Gastroesophageal sphincter (tissue), 4 donors: ENCODE measurements at regions not wholly inside any gene's neighbourhood (a gene's known extent, or its start where the extent isn't known, plus 50 kb on each side); places are given as distances from the start of the nearest gene placed in this dataset.

ENCODE experiments used
- ATAC-seq: fragments of 150-250 bp; one replicate; pipeline ENCODE4 v1.9.1; 2016; ENCODE audit warnings: mild to moderate bottlenecking, moderate library complexity
- H3K27ac ChIP-seq, 4 donors: fragments of 200-600 bp; sonication (generic) in 3 of 4; 1 replicate in 3 of 4; 2 replicates in 1 of 4; pipeline ENCODE4 v1.5.1; 2016 to 2019
- H3K27me3 ChIP-seq: fragments of 200-600 bp; sonication (generic); one replicate; pipeline ENCODE4 v1.5.1; 2019
- H3K36me3 ChIP-seq, 2 donors: fragments of 200-600 bp; sonication (generic); one replicate each; pipeline ENCODE4 v1.5.1; 2019; ENCODE audit warnings: control low read depth in 1 of 2
- H3K4me1 ChIP-seq, 3 donors: fragments of 200-600 bp; sonication (generic); 1 replicate in 2 of 3; 2 replicates in 1 of 3; pipeline ENCODE4 v1.5.1; 2016 to 2019; ENCODE audit warnings: control low read depth in 2 of 3
- H3K4me3 ChIP-seq, 2 donors: fragments of 200-600 bp; sonication (generic); one replicate each; pipeline ENCODE4 v1.5.1; 2019; ENCODE audit warnings: mild to moderate bottlenecking in 1 of 2, moderate library complexity in 1 of 2
- H3K9me3 ChIP-seq, 3 donors: fragments of 200-600 bp; sonication (generic); one replicate each; pipeline ENCODE4 v1.5.1; 2017 to 2019; ENCODE audit warnings: control low read depth in 2 of 3
- EP300 ChIP-seq: sonication (generic); formaldehyde crosslinking; IDR thresholded peaks from one replicate; pipeline ENCODE4 v1.6.1; 2017; ENCODE audit warnings: antibody characterized with exemption, mild to moderate bottlenecking
- POLR2A ChIP-seq, 2 donors: fragments of 450-650 bp; IDR thresholded peaks; one replicate each; pipeline ENCODE4 v1.6.1; 2017; ENCODE audit warnings: antibody characterized with exemption in 2 of 2, mild to moderate bottlenecking in 2 of 2, moderate library complexity in 1 of 2
- POLR2AphosphoS5 ChIP-seq: sonication (generic); formaldehyde crosslinking; IDR thresholded peaks from one replicate; pipeline ENCODE4 v1.6.1; 2017; ENCODE audit warnings: antibody characterized with exemption
- WGBS, 2 donors: methylation state at CpG; one replicate each; pipeline ENCODE4 v1.1.5; 2018; ENCODE audit warnings: low coverage in 1 of 2; 5-methylcytosine and 5-hydroxymethylcytosine counted together
- TF ChIP-seq, protein P1 (sequence below), 4 experiments: fragments of 200-600 bp in 2 of 4; fragments of 450-650 bp in 2 of 4; sonication (generic) in 1 of 4; IDR thresholded peaks; one replicate each; pipeline ENCODE4 v1.5.1; 2017 to 2019; ENCODE audit warnings: antibody characterized with exemption in 4 of 4, mild to moderate bottlenecking in 2 of 4, moderate library complexity in 2 of 4

DNA sequence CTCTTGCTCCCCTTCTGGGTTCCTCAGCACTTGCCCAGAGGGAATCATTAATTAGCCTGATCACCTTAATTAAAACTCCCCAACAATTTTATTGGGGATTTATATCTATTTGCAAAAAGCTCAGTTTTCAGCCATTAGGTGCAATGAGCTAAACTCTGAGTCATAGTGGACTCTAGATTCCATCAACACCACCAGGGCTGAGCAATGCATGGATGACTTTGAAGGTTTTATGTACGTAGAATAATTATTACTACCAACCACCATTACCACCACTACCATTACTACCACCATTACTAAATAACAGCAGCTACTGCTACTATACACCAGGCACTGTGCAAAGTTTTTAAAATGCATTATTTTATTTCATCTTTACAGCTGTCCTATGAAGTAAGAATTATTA lies 81.2 kb downstream of the ZNF621 start:
- no peak for ATAC-seq
- 82 to 83% methylated on average over 1 of the region's 1 CpG for WGBS, 2 donors
- TF ChIP-seq POLR2AphosphoS5 (no peak), POLR2A (IDR thresholded peaks at IDR 0.05) (no peak), EP300 (no peak)
- TF ChIP-seq, protein P1, sequence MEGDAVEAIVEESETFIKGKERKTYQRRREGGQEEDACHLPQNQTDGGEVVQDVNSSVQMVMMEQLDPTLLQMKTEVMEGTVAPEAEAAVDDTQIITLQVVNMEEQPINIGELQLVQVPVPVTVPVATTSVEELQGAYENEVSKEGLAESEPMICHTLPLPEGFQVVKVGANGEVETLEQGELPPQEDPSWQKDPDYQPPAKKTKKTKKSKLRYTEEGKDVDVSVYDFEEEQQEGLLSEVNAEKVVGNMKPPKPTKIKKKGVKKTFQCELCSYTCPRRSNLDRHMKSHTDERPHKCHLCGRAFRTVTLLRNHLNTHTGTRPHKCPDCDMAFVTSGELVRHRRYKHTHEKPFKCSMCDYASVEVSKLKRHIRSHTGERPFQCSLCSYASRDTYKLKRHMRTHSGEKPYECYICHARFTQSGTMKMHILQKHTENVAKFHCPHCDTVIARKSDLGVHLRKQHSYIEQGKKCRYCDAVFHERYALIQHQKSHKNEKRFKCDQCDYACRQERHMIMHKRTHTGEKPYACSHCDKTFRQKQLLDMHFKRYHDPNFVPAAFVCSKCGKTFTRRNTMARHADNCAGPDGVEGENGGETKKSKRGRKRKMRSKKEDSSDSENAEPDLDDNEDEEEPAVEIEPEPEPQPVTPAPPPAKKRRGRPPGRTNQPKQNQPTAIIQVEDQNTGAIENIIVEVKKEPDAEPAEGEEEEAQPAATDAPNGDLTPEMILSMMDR (IDR thresholded peaks at IDR 0.05): no peak

DNA sequence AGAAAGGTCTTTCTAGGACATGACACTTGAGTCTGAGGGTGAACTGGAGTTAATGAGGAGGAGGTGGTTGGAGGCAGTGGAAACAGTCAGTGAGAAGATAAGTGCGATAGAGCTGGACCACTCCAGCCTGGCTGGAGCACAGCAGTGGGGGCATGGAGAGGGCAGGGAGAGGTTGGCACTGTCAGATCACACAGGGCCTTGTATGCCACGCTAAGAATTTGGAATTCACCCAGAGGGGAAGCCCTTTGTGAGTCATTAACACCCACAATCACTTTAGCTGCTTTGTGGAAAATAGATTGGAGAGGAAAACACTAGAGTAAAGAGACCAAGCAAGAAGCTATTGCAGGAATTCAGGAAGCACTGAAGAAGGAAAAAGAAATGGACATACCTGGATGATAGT lies 83.3 kb downstream of the ZNF621 start:
- Histone ChIP-seq H3K4me3 (no peak overlapping the region), H3K4me1 (no peaks in the 10 kb centered on the region), H3K36me3 (no peaks in the 10 kb centered on the region), H3K27ac (no peak overlapping the region), H3K27me3 (peaks cover under 1% of the 10 kb centered on the region), H3K9me3 (no peaks in the 10 kb centered on the region)
- 44 to 57% methylated on average over 2 of the region's 2 CpGs for WGBS, 2 donors
- no peak for TF ChIP-seq POLR2A (IDR thresholded peaks at IDR 0.05)
- TF ChIP-seq POLR2AphosphoS5: no peak
- ATAC-seq: no peak

More for the DNA sequence above, 81.2 kb downstream of the ZNF621 start:
- Histone ChIP-seq H3K4me3 (no peak overlapping the region), H3K27ac (no peak overlapping the region), H3K27me3 (peaks cover 8% of the 10 kb centered on the region), H3K4me1 (no peaks in the 10 kb centered on the region), H3K36me3 (no peaks in the 10 kb centered on the region), H3K9me3 (peaks cover 0 to 6% (median 0%) of the 10 kb centered on the region in 3 donors)

DNA sequence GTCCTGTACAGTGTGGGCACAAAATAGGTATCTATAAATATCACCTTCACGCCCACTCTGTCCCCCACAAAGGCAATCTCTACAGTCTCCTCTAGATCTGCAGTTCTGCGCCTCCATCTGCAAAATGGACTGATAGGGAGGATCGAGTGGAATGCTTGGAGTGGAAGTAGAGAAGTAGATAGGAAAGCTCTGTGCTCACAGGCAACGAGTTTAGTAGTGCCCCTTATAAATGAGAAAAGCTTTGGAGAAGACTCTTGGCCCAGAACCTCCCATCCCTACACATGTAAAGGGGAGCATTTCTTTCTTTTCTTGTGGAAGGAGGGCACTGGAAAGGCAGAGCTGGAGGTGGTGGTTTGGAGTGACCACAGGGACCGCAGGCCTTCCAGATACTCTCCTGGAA lies 88.5 kb downstream of the ZNF621 start:
- no peak for ATAC-seq
- Histone ChIP-seq H3K9me3 (no peaks in the 10 kb centered on the region), H3K4me1 (peaks cover 0 to 11% (median 3%) of the 10 kb centered on the region in 3 donors), H3K27me3 (no peaks in the 10 kb centered on the region), H3K4me3 (no peak overlapping the region), H3K36me3 (no peaks in the 10 kb centered on the region), H3K27ac (no peak overlapping the region)
- TF ChIP-seq, protein P1 (IDR thresholded peaks at IDR 0.05): no peak
- TF ChIP-seq POLR2A (IDR thresholded peaks at IDR 0.05) (no peak), EP300 (no peak), POLR2AphosphoS5 (no peak)
- 87 to 93% methylated on average over 3 to 4 of the region's 5 CpGs for WGBS, 2 donors

DNA sequence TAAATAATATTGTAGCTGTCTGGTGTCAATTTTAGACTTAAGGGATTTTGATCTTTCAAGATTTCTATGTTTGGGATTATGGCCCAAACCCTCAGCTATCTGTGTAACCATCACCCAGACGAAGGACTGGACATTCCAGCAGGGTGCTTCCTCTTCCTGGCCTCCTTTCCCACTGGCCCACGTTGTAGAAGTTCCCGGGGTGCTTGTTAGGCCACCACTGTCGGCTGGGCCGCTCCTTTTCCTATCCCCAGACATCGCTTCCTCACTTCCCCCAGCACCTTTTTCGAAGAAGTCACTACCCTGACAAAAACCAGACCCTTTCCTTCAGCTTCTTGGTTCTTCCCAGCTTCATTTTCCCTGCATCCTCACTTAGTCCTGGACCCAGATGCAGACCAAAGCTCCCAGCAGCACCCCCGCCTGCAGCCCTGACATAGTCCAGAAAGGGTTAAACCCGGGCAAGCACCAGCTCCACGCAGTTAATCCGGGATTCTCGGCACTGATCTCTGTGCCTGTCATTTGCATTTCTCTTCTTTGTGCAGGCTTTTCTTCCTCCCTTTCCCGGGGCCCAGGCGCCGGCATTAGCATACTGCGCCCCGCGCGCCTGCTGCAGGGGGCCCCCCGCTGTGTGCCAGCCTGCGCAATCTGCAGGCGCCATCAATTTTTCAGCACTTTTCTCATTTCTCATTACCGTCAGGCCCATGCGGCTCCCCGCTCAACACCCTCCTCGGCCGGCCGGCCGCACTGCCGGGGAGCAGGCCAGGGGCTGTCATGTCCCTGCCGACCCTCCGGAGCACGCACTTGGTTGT lies 90.6 kb downstream of the ZNF621 start:
- 13 to 15% methylated on average over 25 to 33 of the region's 33 CpGs for WGBS, 2 donors
- no peak for ATAC-seq
- TF ChIP-seq EP300 (no peak), POLR2A (IDR thresholded peaks at IDR 0.05) (no peak), POLR2AphosphoS5 (no peak)
- TF ChIP-seq, protein P1 (IDR thresholded peaks at IDR 0.05): no peak
- Histone ChIP-seq H3K4me3 (peak overlapping the region in 1 of 2 donors; percentile 35), H3K27me3 (peaks cover 7% of the 10 kb centered on the region), H3K9me3 (no peaks in the 10 kb centered on the region), H3K36me3 (no peaks in the 10 kb centered on the region), H3K4me1 (peaks cover 0 to 11% (median 3%) of the 10 kb centered on the region in 3 donors), H3K27ac (no peak overlapping the region)

DNA sequence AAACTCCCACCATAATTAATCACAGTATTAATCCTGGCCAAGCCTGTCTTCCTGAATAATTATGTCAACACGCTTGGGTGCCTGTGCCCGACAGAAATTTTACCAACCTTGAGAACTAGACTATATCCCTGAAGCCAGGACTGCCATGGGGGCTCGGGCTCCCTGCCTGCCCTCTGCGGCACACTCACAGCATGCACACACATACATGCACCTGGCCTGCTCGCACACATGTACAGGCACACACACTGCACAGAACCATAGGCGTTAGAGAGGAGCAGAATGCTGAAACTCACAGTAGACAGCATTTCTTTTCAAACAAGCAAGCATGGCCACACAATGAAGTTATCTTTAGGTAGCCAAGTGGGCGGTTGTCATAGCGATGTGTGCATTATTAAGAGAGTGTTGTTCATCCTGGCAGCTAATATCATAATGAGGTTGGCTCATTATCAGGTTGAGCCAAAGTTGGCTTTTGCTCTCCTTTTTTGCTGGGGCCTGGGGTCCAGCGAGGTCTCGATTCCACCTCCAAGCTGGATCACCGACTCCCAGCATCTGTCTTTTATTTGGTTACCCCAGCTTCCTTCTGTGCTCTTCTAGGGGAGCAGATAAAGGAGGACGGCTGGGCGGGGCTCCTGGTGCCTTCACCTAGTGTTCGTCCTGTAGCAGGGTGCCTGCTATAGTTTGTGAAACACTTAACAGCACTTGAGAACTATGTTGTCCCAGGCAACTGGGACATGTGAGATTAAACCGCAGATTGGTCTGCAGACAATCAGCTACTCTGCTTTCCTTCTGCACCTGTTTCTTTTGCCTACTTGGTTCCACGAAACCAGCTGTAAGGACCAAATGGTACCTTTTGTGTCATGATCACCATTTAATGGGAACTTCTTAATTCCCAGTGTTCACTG lies 91.4 kb downstream of the ZNF621 start:
- peak overlapping the region in 1 of 2 donors; percentile 35 for H3K4me3 ChIP-seq
- no peaks in the 10 kb centered on the region for H3K9me3 ChIP-seq
- no peaks in the 10 kb centered on the region for H3K36me3 ChIP-seq
- peaks cover 7% of the 10 kb centered on the region for H3K27me3 ChIP-seq
- ATAC-seq: no peak
- no peak overlapping the region for H3K27ac ChIP-seq
- peaks cover 0 to 11% (median 3%) of the 10 kb centered on the region in 3 donors for H3K4me1 ChIP-seq
- TF ChIP-seq POLR2AphosphoS5: no peak
- TF ChIP-seq, protein P1 (IDR thresholded peaks at IDR 0.05): no peak
- TF ChIP-seq EP300: no peak
- TF ChIP-seq POLR2A (IDR thresholded peaks at IDR 0.05): no peak
- WGBS, 2 donors: 66 to 90% methylated on average over 7 to 12 of the region's 16 CpGs
